Transverse colon (tissue), 4 donors: ENCODE measurements at regions not wholly inside any gene's neighbourhood (a gene's known extent, or its start where the extent isn't known, plus 50 kb on each side); places are given as distances from the start of the nearest gene placed in this dataset.

Source experiments
- EP300 ChIP-seq: sonication (generic); formaldehyde crosslinking; IDR thresholded peaks from one replicate; pipeline ENCODE4 v1.6.1; 2017; ENCODE audit warnings: antibody characterized with exemption, low read depth
- POLR2A ChIP-seq: fragments of 450-650 bp; IDR thresholded peaks from one replicate; pipeline ENCODE4 v1.6.1; 2016; ENCODE audit warnings: antibody characterized with exemption, mild to moderate bottlenecking, moderate library complexity
- POLR2AphosphoS5 ChIP-seq, 3 donors: sonication (generic); formaldehyde crosslinking; IDR thresholded peaks; one replicate each; pipeline ENCODE4 v1.6.1; 2016; ENCODE audit warnings: antibody characterized with exemption in 3 of 3
- TF ChIP-seq, protein P1 (sequence below), 5 experiments: fragments of 200-600 bp in 3 of 5; fragments of 450-650 bp in 2 of 5; sonication (generic) in 3 of 5; IDR thresholded peaks; 1 replicate in 2 of 5; 2 replicates in 3 of 5; pipeline ENCODE4 v1.5.1; 2016 to 2017; ENCODE audit warnings: antibody characterized with exemption in 5 of 5, inconsistent platforms in 3 of 5, mild to moderate bottlenecking in 2 of 5, moderate library complexity in 1 of 5

GRCh38 chr3:1576047-1576446 lies 483.2 kb downstream of the CNTN6 start:
- TF ChIP-seq, protein P1, sequence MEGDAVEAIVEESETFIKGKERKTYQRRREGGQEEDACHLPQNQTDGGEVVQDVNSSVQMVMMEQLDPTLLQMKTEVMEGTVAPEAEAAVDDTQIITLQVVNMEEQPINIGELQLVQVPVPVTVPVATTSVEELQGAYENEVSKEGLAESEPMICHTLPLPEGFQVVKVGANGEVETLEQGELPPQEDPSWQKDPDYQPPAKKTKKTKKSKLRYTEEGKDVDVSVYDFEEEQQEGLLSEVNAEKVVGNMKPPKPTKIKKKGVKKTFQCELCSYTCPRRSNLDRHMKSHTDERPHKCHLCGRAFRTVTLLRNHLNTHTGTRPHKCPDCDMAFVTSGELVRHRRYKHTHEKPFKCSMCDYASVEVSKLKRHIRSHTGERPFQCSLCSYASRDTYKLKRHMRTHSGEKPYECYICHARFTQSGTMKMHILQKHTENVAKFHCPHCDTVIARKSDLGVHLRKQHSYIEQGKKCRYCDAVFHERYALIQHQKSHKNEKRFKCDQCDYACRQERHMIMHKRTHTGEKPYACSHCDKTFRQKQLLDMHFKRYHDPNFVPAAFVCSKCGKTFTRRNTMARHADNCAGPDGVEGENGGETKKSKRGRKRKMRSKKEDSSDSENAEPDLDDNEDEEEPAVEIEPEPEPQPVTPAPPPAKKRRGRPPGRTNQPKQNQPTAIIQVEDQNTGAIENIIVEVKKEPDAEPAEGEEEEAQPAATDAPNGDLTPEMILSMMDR (IDR thresholded peaks at IDR 0.05), result no peak
- TF ChIP-seq POLR2A (no peak), EP300 (no peak), POLR2AphosphoS5 (IDR thresholded peaks at IDR 0.05) (peak in 2 of 3 donors; percentile 18 to 60)
